Stimulated activated CD4-positive, alpha-beta T cell treated with anti-CD3 and anti-CD28 coated beads, Interleukin-2, amount 100 ng/mL, for 24 hours (primary cell): ENCODE measurements at regions not wholly inside any gene's neighbourhood (a gene's known extent, or its start where the extent isn't known, plus 50 kb on each side); places are given as distances from the start of the nearest gene placed in this dataset.

Source experiments
- DNase-seq, 2 donors: peaks; one replicate each; pipeline ENCODE4 v3.0.0-alpha.2; 2020

DNA sequence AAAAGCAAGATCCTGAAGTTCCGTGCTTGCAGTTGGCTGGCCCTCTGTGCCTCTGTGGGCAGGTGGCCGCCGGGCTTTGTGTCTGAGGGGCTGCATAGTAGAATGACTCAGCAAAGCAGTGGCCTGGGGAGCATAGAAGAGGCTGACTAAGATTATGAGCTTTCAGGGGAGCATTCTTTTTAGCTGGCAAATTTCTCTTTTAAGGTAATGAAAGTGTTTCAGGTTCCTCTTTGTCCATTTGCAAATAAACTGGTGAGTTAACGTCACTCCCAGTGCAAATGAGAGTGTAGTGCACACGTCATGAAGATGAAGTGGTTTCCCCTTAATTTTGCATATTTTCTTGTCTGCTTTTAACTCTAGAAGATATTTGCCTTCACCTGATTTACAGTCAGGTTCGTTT, 98.6 kb downstream of the BCL2L11 start:
- DNase-seq: no peak

DNA sequence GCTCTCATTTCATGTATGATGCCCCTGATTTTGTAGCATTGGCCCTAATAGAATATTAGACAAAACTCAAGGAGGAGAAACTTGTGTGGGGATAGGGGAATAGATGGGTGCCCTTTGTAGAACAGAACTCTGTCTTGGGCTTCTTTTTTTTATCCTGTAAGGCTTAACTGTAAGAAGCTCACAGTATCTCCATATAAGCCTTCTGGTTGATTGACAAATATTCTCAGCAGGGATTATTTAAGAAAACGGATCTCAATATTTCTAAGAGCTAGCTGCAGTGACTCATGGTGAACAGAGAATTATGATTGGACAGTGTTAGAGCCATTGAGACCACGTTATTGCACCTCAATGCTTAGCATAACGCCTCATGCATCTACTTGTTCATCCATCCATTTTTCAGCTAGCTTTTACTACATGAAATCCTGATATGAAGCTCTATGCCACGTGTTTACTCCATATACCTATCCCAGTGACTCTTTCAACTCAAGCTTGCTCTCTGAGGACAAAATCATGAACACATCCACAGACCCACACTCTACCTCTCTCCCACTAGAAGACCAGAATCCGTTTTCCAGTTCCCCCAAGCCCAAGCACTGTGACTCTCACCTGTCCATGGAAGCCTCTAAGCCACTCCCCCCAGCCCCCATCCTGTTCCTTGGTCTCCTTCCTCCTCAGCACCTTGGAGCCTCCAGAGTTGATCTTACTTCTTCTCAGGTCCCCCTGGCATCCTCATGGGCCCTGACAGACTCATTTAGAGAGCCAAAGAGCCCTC, 99.2 kb downstream of the BCL2L11 start:
- DNase-seq: no peak

DNA sequence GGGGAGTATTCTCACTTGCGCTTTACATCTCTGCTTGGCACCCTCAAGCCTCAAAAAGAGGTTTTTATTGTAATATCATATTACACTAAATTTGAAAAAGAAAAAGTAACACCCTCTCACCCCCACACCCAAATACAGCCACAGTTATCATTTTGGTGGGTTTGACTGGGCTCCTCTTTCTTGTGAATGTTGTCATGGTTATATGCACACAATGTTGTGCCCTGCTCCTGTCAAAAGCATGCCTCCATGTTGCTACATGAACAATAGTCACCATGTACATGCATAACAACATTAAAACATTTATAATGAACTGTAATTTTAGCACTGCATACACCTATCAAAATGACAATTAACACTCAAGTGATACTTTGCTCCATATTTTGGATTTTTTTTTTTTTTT, 100.2 kb downstream of the BCL2L11 start:
- DNase-seq: no peak

DNA sequence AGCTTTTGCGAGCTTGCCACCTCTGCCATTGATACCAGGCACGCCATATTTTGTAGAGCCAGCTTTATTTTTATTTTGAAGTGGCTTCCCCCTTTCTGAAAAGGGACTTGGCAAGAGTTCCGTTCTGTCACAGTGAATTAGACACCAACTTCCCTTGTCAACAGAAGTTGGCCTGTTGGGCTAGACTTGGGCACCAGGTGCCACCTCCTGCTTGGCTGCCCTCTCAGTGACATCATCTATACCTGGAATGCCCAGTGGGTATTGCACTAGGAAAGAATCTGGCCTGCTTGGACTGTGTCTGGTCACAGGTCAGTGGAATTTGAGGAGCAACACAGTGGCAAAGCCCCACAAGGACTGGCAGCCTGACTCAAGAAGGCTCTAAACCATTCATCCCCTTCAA, 101.0 kb downstream of the BCL2L11 start:
- no peak for DNase-seq

DNA sequence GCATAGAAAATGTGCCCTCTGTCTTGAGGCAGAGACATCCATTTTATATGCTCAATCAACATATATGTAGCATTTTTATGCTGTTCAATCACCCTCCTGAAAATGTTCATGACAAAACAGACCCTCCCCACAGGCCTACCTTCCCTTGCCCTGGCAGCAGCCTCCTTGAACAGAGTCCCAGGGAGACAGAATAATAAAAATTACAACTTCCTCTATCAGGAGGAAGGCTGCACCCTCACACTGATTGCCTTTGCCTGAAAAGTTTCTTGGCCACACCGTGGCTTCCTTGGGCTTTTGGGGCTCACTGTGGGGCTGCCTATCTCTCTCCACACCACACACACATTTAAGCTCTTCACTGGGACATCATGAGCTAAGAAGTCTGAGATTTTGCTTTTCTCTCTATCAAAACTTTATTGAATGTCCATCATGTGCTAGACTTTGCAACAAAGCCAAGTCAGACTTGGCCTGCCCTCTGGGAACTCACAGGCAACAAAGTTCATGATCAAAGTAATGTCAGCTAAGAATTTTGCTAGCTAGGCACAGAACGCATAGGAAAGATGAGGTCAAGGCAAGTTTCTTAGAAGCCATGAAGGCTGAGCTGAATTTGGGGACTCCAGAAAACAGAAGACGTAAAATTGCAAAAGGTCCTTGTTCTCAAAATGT, 101.6 kb downstream of the BCL2L11 start:
- no peak for DNase-seq

DNA sequence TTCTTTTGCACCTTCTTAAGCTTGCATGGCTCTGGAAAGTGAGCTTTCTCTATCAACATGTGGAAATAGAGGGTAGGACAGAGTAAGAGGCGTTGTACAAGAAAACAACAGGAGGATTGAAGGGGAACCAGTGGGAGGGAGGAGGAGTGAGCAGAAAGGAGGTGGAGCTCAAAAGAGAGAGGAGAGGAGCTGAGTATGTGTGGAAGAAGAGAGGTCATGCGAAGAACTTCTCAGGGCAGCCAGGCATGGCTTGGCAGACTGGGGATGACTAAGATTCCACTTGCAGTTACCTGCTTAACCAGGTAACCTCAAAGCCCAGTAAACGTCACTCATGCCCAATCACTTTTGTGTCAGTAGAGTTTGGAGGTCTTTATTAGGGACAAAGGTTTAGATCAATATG, 105.1 kb downstream of the BCL2L11 start:
- no peak for DNase-seq

DNA sequence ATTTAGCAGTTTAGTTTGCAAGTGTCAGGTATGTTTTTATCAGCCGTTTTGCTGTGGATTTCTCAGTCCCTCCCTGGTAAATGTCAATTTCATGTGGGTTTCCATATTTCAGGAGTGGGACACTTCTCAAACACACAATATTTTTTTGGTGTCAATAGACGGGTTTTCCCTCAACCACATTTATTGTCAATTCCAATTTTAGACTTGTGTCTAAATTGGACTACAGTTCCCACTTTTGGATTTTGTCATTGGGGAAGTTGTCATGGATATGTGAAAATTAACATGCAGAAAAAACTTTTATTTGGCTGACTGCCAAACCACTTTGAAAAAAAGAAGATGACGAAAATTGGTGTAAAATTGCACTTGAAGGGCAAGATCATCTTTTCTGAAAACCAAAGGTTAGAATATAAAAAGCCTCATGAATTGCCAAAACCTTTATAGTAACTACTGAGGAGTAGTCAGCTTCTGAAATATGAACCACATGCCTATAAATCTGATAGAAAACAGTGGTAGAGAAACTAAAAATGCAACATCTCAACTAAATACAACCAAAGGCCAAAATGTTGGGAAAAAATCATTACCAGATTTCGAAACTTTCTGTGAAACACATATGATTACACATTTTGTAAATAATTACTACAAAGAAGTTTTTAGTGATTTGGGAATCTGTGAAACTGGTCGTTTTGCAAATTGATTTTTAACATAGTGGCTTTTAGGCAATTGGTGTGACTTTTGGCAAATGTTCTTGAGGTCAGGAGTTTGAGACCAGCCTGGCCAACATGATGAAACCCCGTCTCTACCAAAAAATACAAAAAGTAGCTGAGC, 106.4 kb downstream of the BCL2L11 start:
- no peak for DNase-seq

DNA sequence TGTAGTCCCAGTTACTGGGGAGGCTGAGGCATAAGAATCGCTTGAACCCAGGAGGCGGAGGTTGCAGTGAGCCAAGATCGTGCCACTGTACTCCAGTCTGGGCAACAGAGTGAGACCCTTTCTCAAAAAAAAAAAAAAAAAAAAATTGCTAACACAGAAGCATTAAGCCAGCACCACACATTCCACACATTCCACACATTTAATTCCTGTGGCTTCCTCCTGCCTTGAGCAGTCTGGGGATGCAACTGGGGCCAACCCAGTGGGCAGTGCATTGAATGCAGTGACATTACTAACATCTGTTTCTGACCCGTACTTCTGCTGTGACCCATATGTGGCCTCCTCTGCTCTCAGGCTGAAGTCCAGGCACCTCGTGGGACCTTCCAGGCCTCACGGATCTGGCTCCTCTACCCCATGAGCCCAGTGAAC, 107.0 kb downstream of the BCL2L11 start:
- no peak for DNase-seq

DNA sequence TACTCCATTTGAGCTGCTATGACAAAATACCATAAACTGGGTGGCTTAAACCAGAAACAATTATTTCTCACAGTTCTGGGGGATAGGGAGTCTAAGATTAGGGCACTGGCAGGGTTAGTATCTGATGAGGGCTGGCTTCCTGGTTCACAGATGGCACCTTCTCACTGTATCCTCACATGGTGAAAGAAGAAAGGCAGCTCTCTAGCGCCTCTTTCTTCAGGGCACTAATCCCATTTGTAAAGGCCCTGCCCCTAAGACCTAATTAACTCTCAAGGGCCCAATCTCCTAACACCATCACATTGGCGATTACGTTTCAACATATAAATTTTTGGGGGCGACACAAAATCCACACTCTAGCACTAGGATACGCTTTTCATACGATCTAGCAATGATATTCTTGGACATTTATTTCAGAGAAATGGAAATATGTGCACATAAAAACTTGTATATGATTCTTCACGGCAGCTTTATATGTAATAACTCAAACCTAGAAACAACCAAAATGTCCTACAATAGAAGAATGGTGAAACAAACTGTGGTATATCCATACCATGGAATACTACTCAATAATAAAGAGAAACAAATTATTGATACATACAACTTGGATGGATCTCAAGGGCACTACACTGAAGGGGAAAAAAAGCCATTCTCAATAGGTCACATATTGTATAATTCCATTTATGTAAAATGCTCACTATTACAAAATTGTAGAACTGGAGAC, 111.0 kb downstream of the BCL2L11 start:
- DNase-seq: no peak

DNA sequence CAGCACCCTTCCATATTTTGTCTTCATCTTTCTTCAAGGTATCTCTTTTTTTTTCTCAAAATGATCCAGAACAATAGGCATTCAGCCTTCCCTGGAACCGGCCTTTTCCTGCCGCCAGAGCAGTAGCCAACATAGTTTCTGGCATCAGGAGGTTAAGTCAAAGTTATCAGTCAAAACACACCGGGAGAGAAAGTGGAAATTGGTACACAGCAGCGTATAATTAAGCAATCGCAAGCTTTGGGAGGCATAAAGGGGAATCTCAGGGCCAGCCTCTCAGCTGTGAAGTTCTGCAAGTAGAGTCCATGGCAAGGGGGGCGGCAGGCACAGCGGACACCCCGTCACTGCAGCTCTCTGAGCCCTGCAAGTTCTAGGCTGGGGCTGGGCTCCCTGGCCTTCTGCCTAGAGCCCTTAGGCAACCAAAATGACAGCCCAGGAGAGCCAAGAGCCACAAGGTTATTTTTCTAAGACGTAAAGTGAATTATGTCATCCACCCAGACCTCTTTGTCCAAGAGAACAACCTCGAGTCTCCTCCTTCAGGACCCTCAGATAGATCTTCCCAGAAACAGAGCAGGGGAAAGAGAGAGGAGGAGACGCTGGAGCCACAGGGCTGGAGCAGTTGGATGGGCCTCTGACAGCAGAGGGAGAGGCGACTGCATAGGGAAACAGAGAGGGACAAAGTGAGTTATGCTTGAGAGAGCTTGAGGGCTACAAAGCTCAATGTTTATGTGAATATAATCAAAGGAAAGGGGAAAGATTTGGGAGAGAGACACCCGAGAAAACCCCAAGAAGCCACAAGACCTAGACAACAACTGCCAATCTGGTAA, 114.7 kb downstream of the BCL2L11 start:
- DNase-seq: no peak

DNA sequence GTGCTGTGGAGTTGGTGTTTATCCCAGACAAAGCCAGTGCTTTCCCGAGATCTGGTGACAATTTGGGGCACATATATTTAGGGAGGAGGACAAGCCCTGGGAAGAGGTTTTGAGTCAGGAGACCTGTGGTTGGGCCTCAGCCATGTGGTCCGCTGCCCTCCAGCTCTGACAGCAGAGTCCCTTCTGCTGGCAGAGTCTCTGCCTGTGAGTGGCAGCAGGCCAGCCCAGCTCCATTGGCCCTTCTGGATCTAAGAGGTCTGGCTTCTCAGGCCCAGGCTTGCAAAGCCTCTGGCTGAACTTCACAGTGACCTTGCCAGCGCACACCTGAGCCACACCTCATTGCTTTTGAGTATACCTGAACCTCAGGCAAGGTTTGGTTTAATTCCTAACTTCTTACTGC, 115.3 kb downstream of the BCL2L11 start:
- DNase-seq: no peak

DNA sequence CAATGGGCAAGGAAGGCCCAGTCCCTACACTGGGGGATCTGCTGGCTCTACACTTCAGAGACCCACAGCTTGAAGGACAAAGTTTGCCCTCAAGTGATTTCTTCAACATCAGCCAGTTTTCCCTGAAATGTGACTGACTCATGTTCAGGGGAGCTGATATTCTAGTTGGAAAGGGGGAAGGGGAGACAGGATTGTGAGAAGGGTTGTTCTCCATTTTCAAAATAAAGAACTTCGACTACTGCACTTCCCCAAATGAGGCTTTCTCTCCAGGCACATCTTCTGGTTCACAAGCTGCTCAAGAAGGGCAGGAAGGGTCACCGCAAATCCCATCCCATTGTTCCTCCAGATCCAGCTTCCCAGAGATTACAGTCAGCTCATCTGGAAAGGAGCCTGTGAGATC, 117.6 kb downstream of the BCL2L11 start:
- DNase-seq: no peak

DNA sequence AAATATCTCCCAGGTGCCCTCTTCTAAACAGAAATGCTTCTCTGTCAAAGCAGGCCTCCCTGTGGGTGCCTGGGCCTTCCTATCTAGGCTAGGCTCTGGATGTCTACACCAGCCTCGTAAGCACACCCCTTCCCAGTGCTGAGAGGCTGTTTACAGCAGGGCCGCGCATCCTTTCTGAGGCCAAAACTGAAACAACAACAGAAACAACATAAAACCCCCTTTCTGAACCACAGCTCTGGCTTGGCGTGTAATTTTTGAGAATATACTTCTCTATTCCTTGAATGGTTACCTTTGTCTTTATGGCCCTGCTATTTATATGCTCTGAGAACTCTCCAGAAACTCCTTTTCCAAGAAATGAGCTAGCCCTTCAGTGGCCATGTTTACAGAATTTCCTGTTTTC, 118.4 kb downstream of the BCL2L11 start:
- no peak for DNase-seq

DNA sequence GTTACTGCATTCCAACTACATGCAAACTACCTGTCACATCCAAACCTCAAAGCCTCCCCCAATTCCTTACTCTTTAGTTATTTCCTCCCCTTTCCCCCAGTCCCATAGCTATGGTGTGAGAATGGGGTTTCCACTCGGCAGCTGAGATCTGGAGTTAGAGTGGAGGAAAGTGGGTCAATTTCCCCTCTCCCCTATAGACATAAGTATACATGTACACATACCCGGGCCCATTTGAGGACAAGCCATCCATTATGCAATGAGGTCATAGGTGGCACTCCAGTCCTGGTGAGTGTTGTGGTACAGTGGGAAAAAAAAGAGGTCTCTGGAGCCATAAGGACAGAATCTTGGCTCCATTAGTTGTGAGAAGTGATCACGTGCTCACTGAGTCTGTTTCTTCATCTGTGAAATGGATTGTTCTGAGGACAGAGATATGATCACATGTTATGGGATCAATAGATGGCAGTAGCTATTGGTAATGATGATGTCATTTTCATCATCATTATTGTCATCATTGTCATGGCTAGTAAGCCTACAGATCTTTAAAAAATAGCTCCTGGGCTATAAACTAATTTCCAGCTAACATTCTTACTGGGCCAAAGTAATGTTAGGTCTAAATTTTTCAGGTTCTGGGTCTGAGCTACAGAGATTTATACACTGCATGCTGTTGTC, 119.0 kb downstream of the BCL2L11 start:
- DNase-seq: no peak

DNA sequence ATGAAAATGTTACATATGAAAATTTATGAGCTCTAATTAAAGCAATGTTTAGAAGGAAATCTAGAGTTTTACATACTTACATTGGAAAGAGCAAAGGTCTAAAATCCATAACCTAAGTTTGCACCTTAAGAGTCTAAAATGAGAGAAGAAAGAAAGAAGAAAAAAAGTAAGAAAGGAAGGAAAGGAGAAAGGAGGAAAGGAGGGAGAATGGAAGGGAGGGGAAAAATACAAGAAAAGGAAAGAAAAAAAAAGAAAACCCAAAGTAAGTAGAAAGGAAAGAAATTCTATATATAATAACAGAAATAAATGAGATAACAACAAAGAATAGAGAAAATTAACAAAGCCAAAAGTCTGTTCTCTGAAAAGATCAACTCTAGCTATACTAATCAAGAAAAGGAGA, 122.6 kb downstream of the BCL2L11 start:
- DNase-seq: no peak

DNA sequence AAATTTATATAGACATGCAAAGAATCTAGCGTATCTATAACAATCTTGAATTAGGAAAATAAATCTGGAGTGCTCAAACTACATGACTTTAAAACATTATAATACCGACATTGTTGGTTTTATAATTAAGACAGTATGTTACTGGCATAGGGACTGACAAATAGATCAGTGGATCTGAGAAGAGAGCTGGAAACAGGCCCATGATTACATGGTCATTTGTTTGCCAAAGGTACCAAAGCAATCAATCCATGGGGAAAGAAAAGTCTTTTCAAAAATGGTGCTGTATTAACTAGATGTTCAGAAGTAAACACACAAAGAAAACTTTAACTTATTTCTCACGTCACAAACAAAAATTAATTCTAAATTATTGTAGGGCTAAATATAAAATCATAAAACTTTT, 124.2 kb downstream of the BCL2L11 start:
- DNase-seq: no peak

DNA sequence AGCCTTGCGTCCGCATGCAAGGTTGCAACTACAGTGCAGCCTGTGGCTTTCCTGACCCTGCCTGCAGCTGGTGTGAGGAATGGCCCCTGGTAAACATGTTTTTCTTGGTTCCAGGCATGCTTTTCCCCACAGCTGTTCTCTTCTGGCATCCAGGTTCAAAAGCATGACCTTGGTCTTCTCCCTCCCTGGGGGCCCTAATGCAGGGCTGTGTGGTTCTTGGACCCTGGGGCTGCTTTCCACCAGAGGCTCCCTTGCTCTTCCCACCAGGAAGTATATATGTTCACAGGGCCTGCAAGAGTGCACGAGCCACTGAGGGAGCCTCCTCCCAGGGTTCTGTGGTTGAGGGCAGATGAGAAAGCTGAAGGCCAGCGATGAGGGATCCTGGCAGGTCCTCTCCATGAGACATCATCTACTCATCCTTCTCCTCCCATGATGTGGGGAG, 125.9 kb downstream of the BCL2L11 start:
- DNase-seq: no peak

DNA sequence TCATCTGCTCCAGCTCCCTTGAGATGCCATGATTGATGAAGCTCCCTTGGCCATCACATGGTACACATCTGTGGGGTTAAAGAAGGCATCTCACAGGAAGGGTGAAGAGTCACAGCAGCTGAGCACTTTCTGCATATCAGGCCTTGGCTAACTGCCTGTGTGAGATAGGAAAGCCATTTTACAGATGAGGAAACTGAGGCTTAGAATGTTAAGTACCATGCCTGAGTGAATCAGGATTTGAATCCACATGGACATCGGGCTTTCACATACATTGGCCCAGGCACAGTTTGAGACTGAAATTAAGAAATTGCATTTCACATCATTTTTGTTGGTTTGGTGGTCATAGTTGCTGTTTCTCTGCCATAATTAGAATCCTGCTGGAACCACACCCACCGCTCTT, 126.8 kb downstream of the BCL2L11 start:
- DNase-seq: no peak

DNA sequence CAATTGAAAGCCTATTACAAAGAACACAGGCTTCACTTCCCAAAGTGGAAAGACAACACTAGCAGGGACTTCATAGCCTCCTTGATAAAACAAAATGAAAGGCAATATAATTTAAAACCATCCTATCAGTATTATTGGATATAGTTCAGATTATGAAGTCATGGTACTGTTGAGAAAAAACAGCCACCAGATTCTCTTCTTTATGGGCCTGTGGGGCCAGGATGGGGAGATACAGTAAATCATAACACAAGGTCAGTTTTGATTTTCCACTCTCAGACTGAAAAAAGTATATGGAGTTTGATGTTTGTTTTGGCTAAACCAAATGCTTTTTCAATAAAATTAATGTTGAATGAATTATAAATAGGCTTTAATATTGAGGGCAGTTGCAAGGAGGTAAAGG, 129.1 kb downstream of the BCL2L11 start:
- DNase-seq: no peak

DNA sequence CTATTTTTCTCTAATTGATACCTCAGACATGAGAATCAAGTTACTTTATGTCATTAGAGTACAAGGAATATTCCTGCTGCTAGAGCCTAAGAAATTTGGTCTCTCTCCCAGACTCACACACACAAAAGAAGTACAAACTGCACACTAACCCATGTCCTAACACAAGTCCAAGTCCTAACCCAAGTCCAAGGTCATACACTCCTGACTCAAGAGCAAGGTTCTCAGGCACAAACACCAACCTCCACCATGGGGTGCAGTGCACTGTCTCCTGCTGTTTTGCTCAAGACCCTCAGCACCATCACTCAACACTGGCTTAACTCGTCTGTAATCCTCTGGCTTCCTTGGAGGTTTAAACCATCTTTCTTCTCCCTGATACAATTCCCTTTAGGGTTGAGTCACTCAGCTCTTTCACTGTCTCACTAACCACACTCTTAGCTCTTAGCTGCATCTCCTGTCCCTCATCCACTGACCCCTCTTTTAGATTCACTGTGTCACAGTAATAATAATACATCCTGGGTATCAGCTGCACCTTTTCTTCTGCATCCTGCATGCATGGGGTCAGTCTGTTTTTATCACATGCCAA, 129.8 kb downstream of the BCL2L11 start:
- DNase-seq: no peak

DNA sequence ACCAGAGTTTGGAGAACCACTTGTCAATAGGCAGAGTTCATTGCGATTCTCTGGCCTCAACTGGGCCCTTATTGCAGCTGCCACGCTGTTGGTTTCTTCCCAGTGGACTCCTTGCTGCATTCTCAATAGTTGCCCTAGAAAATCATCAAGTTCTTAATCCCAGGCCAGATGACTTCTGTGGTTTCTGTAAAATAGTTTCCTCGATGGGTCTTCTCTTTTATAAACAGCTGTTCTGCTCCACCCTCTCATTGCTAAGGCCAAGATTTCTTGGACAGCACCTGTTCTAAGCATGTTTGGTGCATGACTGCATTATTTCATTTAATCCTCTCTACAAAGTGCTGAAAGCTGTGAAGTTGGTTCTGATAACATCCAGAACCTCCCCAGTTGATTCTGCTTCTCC, 131.0 kb downstream of the BCL2L11 start:
- no peak for DNase-seq
